HUDEP-2 (cell line): ENCODE measurements at regions not wholly inside any gene's neighbourhood (a gene's known extent, or its start where the extent isn't known, plus 50 kb on each side); places are given as distances from the start of the nearest gene placed in this dataset.

ENCODE experiments used
- DNase-seq, 76 experiments: peaks; one replicate each; lab custom pipeline; 2025; ENCODE audit not compliant: unreplicated experiment in 76 of 76; lab: John Stamatoyannopoulos, UW

DNA sequence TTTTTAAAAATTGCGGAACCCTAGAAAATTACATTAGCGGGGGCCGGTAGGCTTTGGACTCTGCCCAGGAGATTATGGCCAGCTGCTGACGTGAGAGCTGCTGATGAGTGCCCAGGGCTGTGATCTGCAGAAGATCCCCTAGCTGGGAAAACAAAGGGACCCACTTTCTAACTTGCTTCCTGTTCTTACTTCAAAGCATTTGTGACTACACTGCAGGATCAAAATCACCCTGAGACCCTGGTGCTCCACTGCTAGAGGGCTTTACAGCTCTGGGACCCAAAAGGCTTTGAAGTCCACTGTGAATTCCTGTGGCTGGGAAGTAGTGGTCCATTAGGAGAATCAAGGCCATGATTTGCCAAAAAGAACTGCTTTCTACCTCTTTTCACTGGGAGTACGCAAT, 499.4 kb upstream of the AKR1E2 start:
- DNase-seq, result no peak

GRCh38 chr10:4319870-4320367, 506.1 kb upstream of the AKR1E2 start:
- no peak for DNase-seq

GRCh38 chr10:4316161-4316810, 509.7 kb upstream of the AKR1E2 start:
- DNase-seq, result no peak

GRCh38 chr10:4315551-4315950, 510.5 kb upstream of the AKR1E2 start:
- no peak for DNase-seq

GRCh38 chr10:4313051-4313450, 513.0 kb upstream of the AKR1E2 start:
- no peak for DNase-seq

DNA sequence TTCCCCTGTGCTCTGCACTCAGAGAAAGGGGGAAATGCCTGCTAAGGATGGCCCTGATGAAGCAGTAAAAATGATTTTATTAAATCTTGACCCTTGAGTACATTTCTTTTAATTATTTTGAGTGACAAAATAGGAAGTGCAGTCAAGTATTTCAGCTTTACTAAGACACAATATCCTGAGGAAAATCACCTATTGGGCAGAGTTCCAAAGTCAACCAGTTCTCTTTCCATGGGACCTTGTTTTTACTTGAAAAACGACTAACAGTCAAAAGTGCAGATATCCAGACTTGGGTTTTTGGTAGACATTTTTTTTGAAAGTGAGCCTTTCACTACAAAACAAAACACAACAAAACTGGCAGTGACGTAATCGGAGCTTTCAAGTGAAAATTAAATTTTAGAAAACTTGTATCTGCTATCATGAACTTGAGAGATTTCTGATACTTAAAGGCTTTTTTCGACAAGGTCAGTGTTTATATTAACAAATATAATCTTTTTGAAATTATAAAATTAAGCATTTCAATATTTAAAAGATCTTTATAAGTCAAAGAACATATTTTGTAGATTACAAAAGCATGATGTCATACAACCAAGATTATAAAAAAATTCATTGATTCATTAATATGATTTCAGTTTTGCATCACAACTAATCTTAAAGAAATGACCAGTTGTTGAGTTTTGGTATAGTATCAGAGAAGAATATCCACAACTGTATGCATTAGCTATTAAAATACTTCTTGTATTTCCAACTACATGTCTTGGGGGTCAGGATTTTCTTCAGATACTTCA, 513.8 kb upstream of the AKR1E2 start:
- no peak for DNase-seq

DNA sequence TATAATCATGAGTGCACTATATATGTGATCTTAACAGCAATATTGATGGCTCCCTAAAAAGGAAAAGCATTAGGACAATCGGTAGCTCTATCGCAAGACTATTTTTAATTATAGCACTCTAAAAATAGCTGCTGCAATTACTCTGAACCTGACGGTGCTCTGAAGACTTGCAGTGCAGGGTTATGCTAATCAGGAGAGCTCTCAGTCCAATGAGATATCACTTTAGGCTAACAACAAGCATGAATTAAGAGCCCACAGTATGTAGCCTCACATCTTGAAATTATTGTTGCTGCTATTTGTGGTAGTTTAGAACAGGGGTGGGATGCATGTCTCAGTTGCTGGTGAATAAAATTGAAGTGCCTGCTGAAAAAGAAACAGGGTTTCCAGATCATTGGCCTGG, 515.8 kb upstream of the AKR1E2 start:
- DNase-seq, result no peak

GRCh38 chr10:4307910-4308309, 518.1 kb upstream of the AKR1E2 start:
- DNase-seq, result no peak

- DNase-seq, result no peak
Observed at GRCh38 chr10:4306871-4307270, 519.1 kb upstream of the AKR1E2 start.

DNA sequence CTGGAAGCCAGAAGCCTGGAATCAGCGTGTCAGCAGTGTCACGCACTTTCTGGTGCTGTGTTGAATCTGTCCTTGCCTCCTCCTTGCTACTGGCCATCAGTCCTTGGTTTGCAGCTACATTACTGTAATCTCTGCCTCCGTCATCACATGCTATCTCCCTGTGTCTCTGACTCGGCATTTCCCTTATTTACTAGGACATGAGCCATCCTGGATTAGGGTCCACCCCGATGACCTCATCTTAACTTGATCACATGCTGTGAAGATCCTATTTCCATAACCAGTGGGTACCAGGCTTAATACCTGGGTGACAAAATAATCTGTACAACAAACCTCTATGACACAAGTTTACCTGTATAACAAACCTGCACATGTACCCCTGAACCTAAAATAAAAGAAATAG, 518.0 kb upstream of the KLF6 start:
- DNase-seq, result no peak

GRCh38 chr10:4301291-4302045, 516.5 kb upstream of the KLF6 start:
- DNase-seq, result no peak

- no peak for DNase-seq
Observed at GRCh38 chr10:4296161-4296560, 511.2 kb upstream of the KLF6 start.

GRCh38 chr10:4294996-4295792, 510.2 kb upstream of the KLF6 start:
- no peak for DNase-seq

GRCh38 chr10:4294271-4294670, 509.3 kb upstream of the KLF6 start:
- DNase-seq, result no peak

- no peak for DNase-seq
Observed at GRCh38 chr10:4291990-4292389, 507.0 kb upstream of the KLF6 start.

DNA sequence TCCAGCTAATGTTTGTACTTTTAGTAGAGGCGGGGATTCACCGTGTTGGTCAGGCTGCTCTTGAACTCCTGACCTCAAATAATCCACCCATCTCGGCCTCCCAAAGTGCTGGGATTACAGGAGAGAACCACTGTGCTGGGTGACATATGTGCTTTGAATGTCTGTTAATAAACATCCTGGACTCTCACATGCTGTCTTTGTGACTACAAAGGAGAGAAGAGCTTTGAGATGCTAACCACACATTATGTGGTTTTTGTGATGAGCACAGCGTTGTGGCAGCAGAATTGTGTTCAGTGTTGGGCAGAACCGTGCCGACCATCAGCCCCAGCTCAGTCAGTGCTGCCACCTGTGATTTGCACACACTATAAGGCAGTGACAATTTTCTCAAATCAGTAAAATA, 500.1 kb upstream of the KLF6 start:
- no peak for DNase-seq

DNA sequence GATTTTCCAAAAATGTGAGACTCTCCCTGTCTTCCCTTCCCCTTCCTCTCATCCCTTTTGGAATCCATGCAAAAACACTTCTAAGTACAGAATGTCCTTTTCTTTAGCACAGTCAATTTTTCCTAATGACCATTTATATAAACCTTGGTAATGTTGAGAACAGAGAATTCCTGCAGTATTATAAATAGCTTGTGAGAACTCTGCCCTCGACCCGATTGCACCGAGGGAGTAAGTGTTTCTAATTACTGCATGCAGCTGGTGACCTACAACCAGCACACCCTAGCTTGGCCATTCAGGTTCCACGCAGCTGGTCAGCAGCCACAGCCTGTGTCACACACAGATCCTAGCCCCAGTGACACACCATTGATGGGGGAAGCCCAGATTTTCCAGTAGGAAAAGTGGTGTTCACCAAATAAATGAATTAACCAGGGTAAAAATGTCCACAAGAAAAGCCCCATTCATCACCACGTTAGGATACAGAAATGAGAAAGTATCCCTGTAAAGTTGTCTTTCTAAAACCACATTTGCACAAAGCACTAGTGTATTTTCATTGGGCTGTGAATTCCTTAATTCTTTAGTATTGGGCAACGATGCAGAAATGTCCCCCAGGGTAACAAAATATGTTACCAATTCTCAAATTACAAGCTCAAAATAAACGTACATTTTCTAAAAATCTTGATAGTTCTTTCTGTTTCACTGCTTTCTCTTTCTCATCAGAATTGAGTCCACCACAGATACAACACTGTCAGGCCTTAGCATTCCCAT, 499.0 kb upstream of the KLF6 start:
- DNase-seq, result no peak

DNA sequence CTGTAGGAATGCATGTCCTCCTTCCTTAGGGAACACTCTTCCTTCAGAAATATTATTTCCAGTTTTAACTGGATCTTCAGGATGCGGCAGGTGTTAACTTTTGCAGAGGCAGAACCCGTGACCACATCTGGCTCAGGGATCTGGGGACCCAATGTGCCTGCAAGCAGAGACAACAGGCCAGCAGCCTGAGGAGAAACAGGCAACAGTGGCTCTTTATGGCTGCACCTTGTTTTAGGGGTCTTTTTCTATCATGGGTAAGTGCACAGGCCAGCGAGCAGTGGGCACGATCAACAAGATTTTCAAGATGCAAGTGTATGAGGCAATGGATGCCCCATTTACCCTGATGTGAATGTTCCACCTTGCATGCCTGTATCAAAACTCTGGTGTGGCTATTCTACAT, 497.5 kb upstream of the KLF6 start:
- no peak for DNase-seq

DNA sequence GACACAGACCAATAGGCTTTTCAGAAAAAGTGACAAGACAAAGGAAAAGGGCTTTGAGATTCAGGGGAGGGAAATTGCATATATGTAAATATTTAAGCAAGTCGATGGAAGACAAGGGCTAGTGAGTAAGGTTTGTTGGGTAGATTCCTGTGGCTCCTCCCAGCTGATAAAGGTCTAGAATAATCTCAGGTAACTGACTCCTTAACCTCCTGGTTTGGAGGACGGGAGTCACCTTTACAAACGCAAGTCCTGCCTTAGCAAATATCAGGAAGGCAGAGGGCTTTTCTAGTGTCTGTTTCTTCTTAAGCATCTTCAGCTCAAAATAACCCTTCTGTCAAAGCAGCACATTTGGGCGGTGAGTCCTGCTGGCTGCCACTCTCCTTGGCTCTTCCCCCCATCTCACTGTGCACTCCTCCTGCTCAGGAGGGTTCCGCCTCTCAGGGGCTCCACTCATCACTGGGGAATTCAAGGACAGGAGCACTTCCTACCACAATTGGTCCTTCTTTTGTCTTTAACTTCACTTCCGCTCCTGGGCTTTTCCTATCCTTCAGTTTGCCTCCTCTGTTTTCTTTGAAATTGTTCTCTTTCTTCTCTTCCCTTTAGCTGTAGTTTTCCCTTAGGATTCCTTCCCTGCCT, 496.3 kb upstream of the KLF6 start:
- DNase-seq, result no peak
